GDM1 (cell line): ENCODE measurements at regions not wholly inside any gene's neighbourhood (a gene's known extent, or its start where the extent isn't known, plus 50 kb on each side); places are given as distances from the start of the nearest gene placed in this dataset.
"Not testable (repeated sequence)": the region's sequence is repeated elsewhere in the genome, so short reads cannot be mapped to it uniquely, and the experiment has no call there.

Experiments
- DNase-seq: peaks from one replicate; lab custom pipeline; 2025; lab: John Stamatoyannopoulos, UW

- DNase-seq: no peak
Observed at GRCh38 chr17:70523426-70523825, 354.1 kb downstream of the KCNJ2 start.

DNA sequence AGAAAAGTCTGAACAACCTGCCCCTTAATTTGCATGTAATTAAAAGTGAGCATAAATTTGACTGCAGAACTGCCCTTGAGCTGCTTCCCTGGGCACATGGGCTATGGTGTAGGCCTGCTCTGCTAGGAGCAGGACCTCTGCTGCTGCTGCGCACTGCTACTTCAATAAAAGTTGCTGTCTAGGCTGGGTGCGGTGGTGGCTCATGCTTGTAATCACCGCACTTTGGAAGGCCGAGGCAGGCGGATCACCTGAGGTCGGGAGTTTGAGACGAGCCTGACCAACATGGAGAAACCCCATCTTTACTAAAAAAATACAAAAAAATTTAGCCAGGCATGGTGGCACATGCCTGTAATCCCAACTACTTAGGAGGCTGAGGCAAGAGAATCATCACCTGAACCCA, 355.7 kb downstream of the KCNJ2 start:
- DNase-seq: not testable (repeated sequence)

- DNase-seq: no peak
Observed at GRCh38 chr17:70525961-70526360, 356.6 kb downstream of the KCNJ2 start.

DNA sequence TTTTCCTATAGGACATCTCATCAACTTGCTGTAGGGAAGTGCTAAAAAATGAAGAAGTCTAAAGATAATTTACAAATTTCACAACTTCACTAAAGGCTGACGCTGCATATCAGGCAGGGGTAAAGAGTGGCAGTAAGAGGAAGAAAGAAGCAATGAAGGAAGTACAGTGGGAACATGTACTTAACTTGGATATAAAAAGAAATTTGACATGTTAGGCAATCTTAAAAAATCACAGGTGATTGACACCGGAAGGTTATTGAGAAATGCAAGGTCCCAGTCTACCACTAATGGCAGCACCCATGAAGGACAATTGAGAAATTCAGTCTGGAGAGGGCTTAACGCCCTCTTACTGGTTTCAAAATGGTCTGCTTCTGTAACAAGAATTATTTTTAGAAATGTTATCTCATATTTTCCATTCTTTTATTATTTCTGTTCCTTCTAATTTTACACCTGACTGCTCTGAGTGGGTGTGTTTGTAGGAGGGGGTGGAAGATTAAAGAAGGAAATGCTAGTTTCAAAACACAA, 358.1 kb downstream of the KCNJ2 start:
- DNase-seq: no peak

- no peak for DNase-seq
Observed at GRCh38 chr17:70533427-70533826, 364.1 kb downstream of the KCNJ2 start.

GRCh38 chr17:70535986-70536385, 366.7 kb downstream of the KCNJ2 start:
- DNase-seq: no peak

GRCh38 chr17:70539132-70539924, 370.0 kb downstream of the KCNJ2 start:
- DNase-seq: no peak

DNA sequence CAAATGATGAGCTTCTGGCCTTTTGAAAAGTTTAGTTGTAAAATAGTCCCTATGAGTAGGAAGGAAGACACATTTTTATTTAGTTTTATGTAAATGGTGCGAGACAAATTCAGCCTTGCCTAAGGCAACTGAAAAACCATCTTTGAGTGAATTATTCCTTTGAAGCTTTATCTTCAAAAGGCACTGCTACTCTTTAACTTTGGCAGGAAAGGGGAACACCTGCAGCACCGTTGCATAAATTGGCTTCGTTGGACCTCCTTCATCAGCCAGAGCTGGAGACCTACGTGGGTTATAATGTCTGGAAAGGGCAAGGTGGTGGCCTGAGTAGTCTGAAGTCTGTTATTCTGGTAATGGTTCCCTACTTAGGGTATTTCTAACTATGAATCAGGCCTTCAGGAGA, 373.5 kb downstream of the KCNJ2 start:
- DNase-seq: no peak

- no peak for DNase-seq
Observed at GRCh38 chr17:70544317-70544716, 375.0 kb downstream of the KCNJ2 start.

- DNase-seq: no peak
Observed at GRCh38 chr17:70552230-70552981, 383.1 kb downstream of the KCNJ2 start.

GRCh38 chr17:70552982-70553334, 383.6 kb downstream of the KCNJ2 start:
- no peak for DNase-seq

- no peak for DNase-seq
Observed at GRCh38 chr17:70555723-70556122, 386.4 kb downstream of the KCNJ2 start.

DNA sequence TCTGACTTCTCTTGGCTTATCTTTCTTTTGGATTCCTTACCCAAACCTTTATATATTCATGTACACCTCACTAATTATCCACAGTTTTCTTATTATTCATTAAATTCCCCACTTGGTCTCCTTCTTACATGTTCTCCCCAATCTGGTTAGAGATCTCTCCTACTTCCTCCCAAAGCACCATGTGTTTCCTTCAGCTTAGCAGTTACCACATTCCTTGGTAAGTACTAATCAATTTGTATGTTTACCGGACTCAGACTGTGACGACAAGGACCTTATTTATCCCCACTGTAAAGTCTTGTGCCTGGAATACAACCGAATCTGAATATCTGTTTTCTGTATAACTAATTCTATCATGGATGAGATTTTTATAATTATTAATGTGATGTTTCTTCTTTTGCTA, 389.5 kb downstream of the KCNJ2 start:
- DNase-seq: no peak

GRCh38 chr17:70560471-70560870, 391.1 kb downstream of the KCNJ2 start:
- DNase-seq: no peak

DNA sequence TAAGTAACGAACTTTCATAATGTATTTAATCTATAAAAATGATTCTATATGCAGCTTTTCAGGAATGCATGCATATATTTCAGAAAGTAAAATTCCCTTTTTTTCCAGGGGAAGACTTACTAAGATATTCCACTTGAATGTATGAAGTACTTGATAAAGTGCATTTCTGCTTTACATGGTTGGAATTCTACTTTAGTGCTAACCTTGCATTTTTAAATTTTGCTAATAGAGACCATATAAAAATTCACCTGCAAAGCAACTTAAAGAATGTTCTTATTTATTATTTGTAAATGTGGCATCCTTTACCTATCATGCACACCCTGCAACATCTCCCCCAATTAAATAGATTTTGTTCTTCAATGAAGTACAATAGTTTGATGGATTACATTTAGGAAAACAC, 392.8 kb downstream of the KCNJ2 start:
- DNase-seq: no peak

DNA sequence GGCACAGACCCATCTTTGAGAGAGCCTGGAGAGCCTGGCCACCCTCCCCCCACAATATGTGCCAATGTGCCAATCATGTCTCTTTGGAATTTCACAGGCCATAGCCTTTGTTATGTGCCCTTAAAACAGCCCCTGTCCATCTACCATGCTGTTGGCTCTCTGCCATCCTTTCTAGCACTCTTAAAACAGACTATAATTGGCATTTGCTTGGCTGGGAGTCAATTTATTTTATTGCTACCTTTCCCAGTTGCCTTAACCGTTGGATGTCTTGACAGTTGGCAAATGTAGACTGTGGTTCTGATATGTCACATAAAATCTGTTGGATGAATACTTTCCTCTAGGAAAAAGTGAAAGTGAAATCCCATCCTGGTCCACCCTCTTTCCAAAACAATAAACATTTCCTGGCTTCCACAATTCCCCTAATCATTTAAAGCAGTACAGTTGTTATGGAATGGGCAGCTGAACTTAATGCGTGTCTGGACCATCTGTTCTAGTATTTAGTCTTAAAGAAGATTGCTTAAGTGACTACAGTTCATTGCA, 394.0 kb downstream of the KCNJ2 start:
- DNase-seq: no peak

DNA sequence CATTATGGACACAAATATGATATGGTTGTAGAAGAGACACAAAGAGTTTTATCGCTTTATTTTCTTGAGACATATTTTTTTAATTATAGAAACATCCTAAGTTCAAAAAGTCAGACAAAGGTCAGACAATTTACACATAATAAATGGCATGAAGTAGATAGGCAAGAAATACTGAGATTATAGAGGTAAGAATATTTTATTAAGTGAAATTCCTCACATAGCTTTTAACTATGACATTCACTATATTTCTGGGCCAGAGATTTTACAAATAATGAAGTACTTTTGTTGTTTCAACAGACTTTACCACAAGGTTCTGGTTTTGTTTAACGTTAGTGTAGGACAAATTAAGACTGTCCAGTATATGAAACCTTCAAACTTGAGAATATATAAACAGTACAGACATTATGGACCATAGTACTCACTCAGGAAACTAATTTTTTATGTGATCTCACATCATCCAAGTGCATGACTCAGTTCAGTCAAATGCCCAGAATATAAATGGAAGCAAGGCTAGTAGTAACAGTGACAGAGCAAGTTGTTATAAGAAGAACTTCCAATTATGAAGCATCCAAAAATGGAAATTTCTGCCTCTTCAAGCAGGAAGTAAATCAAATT, 394.8 kb downstream of the KCNJ2 start:
- no peak for DNase-seq

DNA sequence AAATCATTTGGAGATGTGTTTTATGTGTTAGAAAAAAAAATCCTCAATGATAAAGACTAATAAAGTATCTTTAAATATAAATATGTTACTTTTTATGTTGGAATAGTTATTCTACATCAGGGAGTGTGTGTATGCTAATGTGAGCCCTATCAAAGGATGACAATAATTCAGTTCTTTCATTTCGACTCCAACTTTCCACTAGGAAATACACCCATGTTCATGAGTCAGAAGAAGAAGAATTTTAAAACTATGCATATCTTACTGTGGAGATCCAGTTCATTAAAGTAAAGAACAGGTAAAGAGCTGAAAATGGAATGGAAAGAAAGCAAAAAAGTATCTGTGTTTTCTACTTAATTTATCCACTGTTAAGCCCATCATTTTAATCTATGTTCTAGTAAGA, 399.8 kb downstream of the KCNJ2 start:
- no peak for DNase-seq

- DNase-seq: no peak
Observed at GRCh38 chr17:70577456-70577855, 408.1 kb downstream of the KCNJ2 start.

GRCh38 chr17:70581459-70581858, 412.1 kb downstream of the KCNJ2 start:
- DNase-seq: no peak

GRCh38 chr17:70582777-70583176, 413.4 kb downstream of the KCNJ2 start:
- DNase-seq: no peak

- DNase-seq: no peak
Observed at GRCh38 chr17:70584255-70584654, 414.9 kb downstream of the KCNJ2 start.

- no peak for DNase-seq
Observed at GRCh38 chr17:70588003-70588402, 418.7 kb downstream of the KCNJ2 start.
